ENCODE measurements at regions not wholly inside any gene's neighbourhood (a gene's known extent, or its start where the extent isn't known, plus 50 kb on each side); places are given as distances from the start of the nearest gene placed in this dataset.
A peak's percentile ranks its signal among the peaks of the same experiment; 100 is the strongest.

GRCh38 chr9:22529426-22530199 lies 83.0 kb downstream of the DMRTA1 start:
- H3K27me3 ChIP-seq (ENCODE audit: control insufficient read depth, insufficient read depth, low read length): no peaks in the 10 kb centered on the region
- FAIRE-seq: no peak
- no peak for TF ChIP-seq CTCF (IDR thresholded peaks at IDR 0.05; ENCODE audit: insufficient read depth, low read length, severe bottlenecking)
- H3K36me3 ChIP-seq (ENCODE audit: control insufficient read depth, insufficient read depth, low read length): no peaks in the 10 kb centered on the region
- peak; percentile 14 for DNase-seq (ENCODE audit: low read depth)
- no peak overlapping the region for H3K4me3 ChIP-seq (ENCODE audit: low read depth, low read length)

GRCh38 chr9:22535780-22536179 lies 89.2 kb downstream of the DMRTA1 start:
- Histone ChIP-seq H3K36me3 (ENCODE audit: control insufficient read depth, insufficient read depth, low read length) (no peaks in the 10 kb centered on the region), H3K4me3 (ENCODE audit: low read depth, low read length) (no peak overlapping the region), H3K27me3 (ENCODE audit: control insufficient read depth, insufficient read depth, low read length) (no peaks in the 10 kb centered on the region)
- no peak for TF ChIP-seq CTCF (IDR thresholded peaks at IDR 0.05; ENCODE audit: insufficient read depth, low read length, severe bottlenecking)
- FAIRE-seq (no peak), DNase-seq (ENCODE audit: low read depth) (no peak)

GRCh38 chr9:22537721-22538120 lies 91.1 kb downstream of the DMRTA1 start:
- Histone ChIP-seq H3K4me3 (ENCODE audit: low read depth, low read length) (no peak overlapping the region), H3K36me3 (ENCODE audit: control insufficient read depth, insufficient read depth, low read length) (no peaks in the 10 kb centered on the region), H3K27me3 (ENCODE audit: control insufficient read depth, insufficient read depth, low read length) (no peaks in the 10 kb centered on the region)
- FAIRE-seq (no peak), DNase-seq (ENCODE audit: low read depth) (no peak)
- TF ChIP-seq CTCF (IDR thresholded peaks at IDR 0.05; ENCODE audit: insufficient read depth, low read length, severe bottlenecking): no peak

GRCh38 chr9:22548625-22549024 lies 102.0 kb downstream of the DMRTA1 start:
- no peaks in the 10 kb centered on the region for H3K27me3 ChIP-seq (ENCODE audit: control insufficient read depth, insufficient read depth, low read length)
- TF ChIP-seq CTCF (IDR thresholded peaks at IDR 0.05; ENCODE audit: insufficient read depth, low read length, severe bottlenecking): no peak
- no peak for DNase-seq (ENCODE audit: low read depth)
- no peaks in the 10 kb centered on the region for H3K36me3 ChIP-seq (ENCODE audit: control insufficient read depth, insufficient read depth, low read length)
- H3K4me3 ChIP-seq (ENCODE audit: low read depth, low read length): no peak overlapping the region
- FAIRE-seq: no peak

- H3K36me3 ChIP-seq (ENCODE audit: control insufficient read depth, insufficient read depth, low read length): no peaks in the 10 kb centered on the region
- H3K27me3 ChIP-seq (ENCODE audit: control insufficient read depth, insufficient read depth, low read length): no peaks in the 10 kb centered on the region
- DNase-seq (ENCODE audit: low read depth) (no peak), FAIRE-seq (no peak)
- no peak overlapping the region for H3K4me3 ChIP-seq (ENCODE audit: low read depth, low read length)
- TF ChIP-seq CTCF (IDR thresholded peaks at IDR 0.05; ENCODE audit: insufficient read depth, low read length, severe bottlenecking): no peak
Measured at GRCh38 chr9:22574740-22575139, 128.1 kb downstream of the DMRTA1 start.

- no peak for DNase-seq (ENCODE audit: low read depth)
- H3K4me3 ChIP-seq (ENCODE audit: low read depth, low read length): no peak overlapping the region
- H3K27me3 ChIP-seq (ENCODE audit: control insufficient read depth, insufficient read depth, low read length): no peaks in the 10 kb centered on the region
- TF ChIP-seq CTCF (IDR thresholded peaks at IDR 0.05; ENCODE audit: insufficient read depth, low read length, severe bottlenecking): no peak
- FAIRE-seq: peak; percentile 50
- H3K36me3 ChIP-seq (ENCODE audit: control insufficient read depth, insufficient read depth, low read length): no peaks in the 10 kb centered on the region
Measured at GRCh38 chr9:22580788-22581187, 134.2 kb downstream of the DMRTA1 start.
